ENCODE measurements at regions not wholly inside any gene's neighbourhood (a gene's known extent, or its start where the extent isn't known, plus 50 kb on each side); places are given as distances from the start of the nearest gene placed in this dataset.

GRCh38 chr4:120977435-120977997 lies 55.0 kb upstream of the PRDM5 start:
- Mint-ChIP-seq H3K4me3 (no peak overlapping the region), H3K27me3 (ENCODE audit: low read depth, poor library complexity) (peaks cover 3% of the 10 kb centered on the region), H3K36me3 (ENCODE audit: low read depth) (no peaks in the 10 kb centered on the region), H3K27ac (peak overlapping the region; percentile 33), H3K4me1 (peaks cover 20% of the 10 kb centered on the region), H3K9me3 (no peaks in the 10 kb centered on the region)
- DNase-seq, result no peak
- TF ChIP-seq CTCF (IDR thresholded peaks at IDR 0.05), result peak; percentile 32

GRCh38 chr4:120973207-120973606 lies 50.7 kb upstream of the PRDM5 start:
- Mint-ChIP-seq H3K27ac (no peak overlapping the region), H3K36me3 (ENCODE audit: low read depth) (no peaks in the 10 kb centered on the region), H3K4me1 (peaks cover 26% of the 10 kb centered on the region), H3K27me3 (ENCODE audit: low read depth, poor library complexity) (no peaks in the 10 kb centered on the region), H3K4me3 (no peak overlapping the region), H3K9me3 (no peaks in the 10 kb centered on the region)
- TF ChIP-seq CTCF (IDR thresholded peaks at IDR 0.05), result no peak
- DNase-seq, result no peak

All from nephron progenitor cell (in vitro differentiated cells).